Lower leg skin (tissue), 4 donors: ENCODE measurements at regions not wholly inside any gene's neighbourhood (a gene's known extent, or its start where the extent isn't known, plus 50 kb on each side); places are given as distances from the start of the nearest gene placed in this dataset.

Experiments used
- DNase-seq, 2 donors: peaks; one replicate each; pipeline ENCODE4 v3.0.0-alpha.2; 2019; ENCODE audit warnings: low spot score in 2 of 2
- H3K4me3 ChIP-seq: fragments of 200-600 bp; sonication (generic); 2 replicates; pipeline ENCODE4 v1.5.1; 2017; ENCODE audit warnings: mild to moderate bottlenecking, low read depth; ENCODE audit not compliant: poor library complexity, severe bottlenecking
- POLR2A ChIP-seq, 2 donors: fragments of 450-650 bp; IDR thresholded peaks; one replicate each; pipeline ENCODE4 v1.6.1; 2016 to 2017; ENCODE audit warnings: antibody characterized with exemption in 2 of 2, mild to moderate bottlenecking in 1 of 2, moderate library complexity in 1 of 2
- WGBS, 2 donors: methylation state at CpG; one replicate each; pipeline ENCODE4 v1.1.5; 2018; 5-methylcytosine and 5-hydroxymethylcytosine counted together
- intact Hi-C: fragments of 100-400 bp; cut with DNase I; formaldehyde crosslinking; loops from one replicate; pipeline ENCODE4 v1.15.0; 2023; ENCODE audit warnings: low total_unique reads
- TF ChIP-seq, protein P1 (sequence below), 3 donors: fragments of 450-650 bp; IDR thresholded peaks; one replicate each; pipeline ENCODE4 v1.5.1; 2016; ENCODE audit warnings: antibody characterized with exemption in 3 of 3, mild to moderate bottlenecking in 3 of 3, moderate library complexity in 2 of 3

DNA sequence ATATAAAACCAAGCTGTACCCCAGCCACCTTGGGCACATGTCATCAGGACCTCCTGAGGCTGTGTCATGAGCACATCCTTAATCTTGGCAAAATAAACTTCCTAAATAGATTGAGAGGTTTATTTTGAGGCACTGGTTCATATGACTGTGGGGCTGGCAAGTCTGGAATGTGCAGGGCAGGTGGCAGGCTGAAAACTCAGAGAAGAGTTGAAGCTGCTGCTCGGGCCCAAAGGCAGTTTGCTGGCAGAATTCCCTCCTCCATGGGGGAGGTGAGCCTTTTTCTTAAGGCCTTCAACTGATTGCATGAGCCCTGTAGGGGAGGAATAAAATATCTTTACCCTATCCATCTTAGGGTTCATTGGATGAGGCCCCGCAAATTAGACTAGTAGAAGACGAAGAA, 72.2 kb upstream of the CDK20 start:
- H3K4me3 ChIP-seq: no peak overlapping the region
- intact Hi-C loops: loop anchor here (5.0 to 10.0 kb wide), 2 partner anchors 234 to 1132 kb away; no protein-coding TSS in a partner anchor
- no peak for DNase-seq
- TF ChIP-seq, protein P1, sequence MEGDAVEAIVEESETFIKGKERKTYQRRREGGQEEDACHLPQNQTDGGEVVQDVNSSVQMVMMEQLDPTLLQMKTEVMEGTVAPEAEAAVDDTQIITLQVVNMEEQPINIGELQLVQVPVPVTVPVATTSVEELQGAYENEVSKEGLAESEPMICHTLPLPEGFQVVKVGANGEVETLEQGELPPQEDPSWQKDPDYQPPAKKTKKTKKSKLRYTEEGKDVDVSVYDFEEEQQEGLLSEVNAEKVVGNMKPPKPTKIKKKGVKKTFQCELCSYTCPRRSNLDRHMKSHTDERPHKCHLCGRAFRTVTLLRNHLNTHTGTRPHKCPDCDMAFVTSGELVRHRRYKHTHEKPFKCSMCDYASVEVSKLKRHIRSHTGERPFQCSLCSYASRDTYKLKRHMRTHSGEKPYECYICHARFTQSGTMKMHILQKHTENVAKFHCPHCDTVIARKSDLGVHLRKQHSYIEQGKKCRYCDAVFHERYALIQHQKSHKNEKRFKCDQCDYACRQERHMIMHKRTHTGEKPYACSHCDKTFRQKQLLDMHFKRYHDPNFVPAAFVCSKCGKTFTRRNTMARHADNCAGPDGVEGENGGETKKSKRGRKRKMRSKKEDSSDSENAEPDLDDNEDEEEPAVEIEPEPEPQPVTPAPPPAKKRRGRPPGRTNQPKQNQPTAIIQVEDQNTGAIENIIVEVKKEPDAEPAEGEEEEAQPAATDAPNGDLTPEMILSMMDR (IDR thresholded peaks at IDR 0.05): no peak
- TF ChIP-seq POLR2A (IDR thresholded peaks at IDR 0.05): no peak
- 76 to 83% methylated on average over 3 of the region's 3 CpGs for WGBS, 2 donors

DNA sequence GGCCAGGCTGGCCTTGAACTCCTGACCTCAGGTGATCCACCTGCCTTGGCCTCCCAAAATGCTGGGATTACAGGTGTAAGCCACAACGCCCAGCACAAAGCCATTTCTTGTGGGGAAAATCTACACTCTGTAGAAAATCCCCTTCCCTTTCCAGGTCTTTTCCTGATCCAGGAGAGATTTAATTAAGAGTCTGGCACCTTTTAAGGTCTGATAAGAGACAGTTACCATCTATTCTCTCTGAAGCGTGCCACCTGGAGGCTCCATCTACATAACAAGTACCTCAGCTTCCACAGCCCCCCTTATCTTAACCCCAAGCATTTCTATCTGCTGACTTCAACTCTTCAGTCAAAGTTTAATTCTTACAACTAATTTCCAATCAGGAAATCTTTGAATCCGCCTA, 71.4 kb upstream of the CDK20 start:
- 71 to 90% methylated on average over 3 of the region's 3 CpGs for WGBS, 2 donors
- intact Hi-C loops: loop anchor here (5.0 to 10.0 kb wide), 2 partner anchors 233 to 1131 kb away; no protein-coding TSS in a partner anchor
- no peak overlapping the region for H3K4me3 ChIP-seq
- TF ChIP-seq, protein P1 (IDR thresholded peaks at IDR 0.05): no peak
- no peak for TF ChIP-seq POLR2A (IDR thresholded peaks at IDR 0.05)
- no peak for DNase-seq

DNA sequence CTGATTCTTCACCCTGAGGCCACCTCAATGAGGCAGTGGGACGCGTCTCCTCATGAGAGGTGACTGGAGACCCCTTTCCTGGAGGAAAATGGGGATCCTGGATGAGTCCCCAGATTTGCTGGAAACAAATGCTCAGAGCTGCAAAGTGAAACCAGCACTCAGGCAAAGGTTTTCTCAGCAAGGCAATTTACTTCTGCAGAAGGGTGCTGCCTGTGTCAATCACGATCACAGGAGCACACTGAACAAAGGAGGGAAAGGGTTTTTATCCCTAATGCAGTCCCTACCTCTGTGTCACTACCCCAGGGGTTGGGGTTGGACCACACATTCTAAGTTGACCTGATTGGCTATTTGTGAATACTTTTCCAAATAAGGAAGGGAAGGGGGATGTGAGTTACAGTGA, 69.9 kb upstream of the CDK20 start:
- no peak overlapping the region for H3K4me3 ChIP-seq
- intact Hi-C loops: loop anchor here (10.0 kb wide), 1 partner anchor 1129 kb away; no protein-coding TSS in a partner anchor
- 94 to 100% methylated on average over 3 of the region's 3 CpGs for WGBS, 2 donors
- no peak for DNase-seq
- no peak for TF ChIP-seq POLR2A (IDR thresholded peaks at IDR 0.05)
- TF ChIP-seq, protein P1 (IDR thresholded peaks at IDR 0.05): no peak

DNA sequence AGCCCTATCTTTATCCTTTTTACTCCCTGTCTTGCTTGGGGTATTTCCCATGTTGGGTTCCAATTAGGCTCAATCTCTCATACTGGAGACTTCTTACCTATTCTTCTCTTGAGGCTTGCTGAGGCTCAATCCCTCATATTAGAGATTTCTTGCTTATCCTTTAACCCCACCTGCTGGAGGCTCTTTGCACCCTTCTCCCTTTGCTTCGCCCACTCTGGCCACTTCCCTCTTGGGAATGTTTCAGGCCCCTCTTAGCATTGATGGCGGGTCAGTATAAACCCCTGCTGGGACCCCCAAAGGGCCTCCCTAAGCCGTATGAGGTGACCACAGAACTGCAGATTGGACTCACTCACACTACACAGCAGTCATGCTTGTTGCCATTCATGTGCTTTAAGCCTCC, 69.3 kb upstream of the CDK20 start:
- no peak overlapping the region for H3K4me3 ChIP-seq
- TF ChIP-seq POLR2A (IDR thresholded peaks at IDR 0.05): no peak
- intact Hi-C loops: loop anchor here (10.0 kb wide), 1 partner anchor 1129 kb away; no protein-coding TSS in a partner anchor
- no peak for DNase-seq
- 96% methylated on average over 3 of the region's 3 CpGs for WGBS, 2 donors

DNA sequence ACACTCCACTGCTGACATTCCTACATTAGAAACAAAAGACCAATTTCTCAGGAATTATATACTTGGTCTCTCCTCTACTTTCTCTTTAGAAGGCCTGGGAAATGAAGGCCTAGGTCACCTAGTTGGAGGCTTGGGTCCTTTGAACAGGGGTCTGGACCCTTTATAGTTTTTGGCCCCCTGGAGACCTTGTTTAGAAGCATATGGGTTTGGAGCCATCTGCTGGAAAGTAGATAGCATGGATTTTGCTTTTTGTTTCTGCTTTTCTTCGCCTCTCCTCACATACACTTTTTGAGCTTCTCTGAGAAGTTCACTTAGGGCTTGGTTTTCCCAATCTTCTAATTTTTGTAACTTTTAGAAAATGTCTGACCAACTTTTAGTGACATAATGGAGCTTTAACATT, 67.1 kb upstream of the CDK20 start:
- TF ChIP-seq POLR2A (IDR thresholded peaks at IDR 0.05): no peak
- TF ChIP-seq, protein P1 (IDR thresholded peaks at IDR 0.05): no peak
- 90 to 96% methylated on average over 1 of the region's 1 CpG for WGBS, 2 donors
- DNase-seq: no peak
- intact Hi-C loops: loop anchor here (10.0 kb wide), 1 partner anchor 1127 kb away; no protein-coding TSS in a partner anchor
- no peak overlapping the region for H3K4me3 ChIP-seq

DNA sequence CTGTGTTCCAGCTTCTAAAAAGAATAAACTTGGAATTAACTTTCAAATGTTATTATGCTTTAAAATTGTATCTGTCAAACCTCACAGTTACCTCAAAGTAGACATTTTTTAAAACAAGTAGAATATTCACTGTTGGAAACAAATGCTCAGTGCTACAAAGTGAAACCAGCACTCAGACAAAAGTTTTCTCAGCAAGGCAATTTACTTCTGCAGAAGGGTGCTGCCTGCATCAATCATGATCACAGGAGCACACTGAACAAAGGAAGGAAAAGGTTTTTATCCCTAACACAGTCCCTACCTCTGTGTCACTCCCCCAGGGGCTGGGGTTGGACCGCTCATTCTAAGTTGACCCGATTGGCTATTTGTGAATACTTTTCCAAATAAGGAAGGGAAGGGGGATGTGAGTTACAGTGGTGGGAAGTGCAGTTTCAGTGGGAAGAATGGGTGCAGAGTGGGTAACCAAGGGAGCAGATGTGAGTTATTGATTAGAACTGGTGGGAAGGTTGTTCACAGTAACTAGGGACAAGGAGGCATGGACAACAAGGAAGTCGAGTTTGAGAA, 63.0 kb upstream of the CDK20 start:
- intact Hi-C loops: no loop called here
- 87 to 92% methylated on average over 3 of the region's 3 CpGs for WGBS, 2 donors
- DNase-seq: no peak

More for the DNA sequence above, 63.0 kb upstream of the CDK20 start:
- no peak for TF ChIP-seq POLR2A (IDR thresholded peaks at IDR 0.05)
- TF ChIP-seq, protein P1 (IDR thresholded peaks at IDR 0.05): no peak
- no peak overlapping the region for H3K4me3 ChIP-seq
